ENCODE measurements at regions not wholly inside any gene's neighbourhood (a gene's known extent, or its start where the extent isn't known, plus 50 kb on each side); places are given as distances from the start of the nearest gene placed in this dataset.

- TF ChIP-seq, protein P1, sequence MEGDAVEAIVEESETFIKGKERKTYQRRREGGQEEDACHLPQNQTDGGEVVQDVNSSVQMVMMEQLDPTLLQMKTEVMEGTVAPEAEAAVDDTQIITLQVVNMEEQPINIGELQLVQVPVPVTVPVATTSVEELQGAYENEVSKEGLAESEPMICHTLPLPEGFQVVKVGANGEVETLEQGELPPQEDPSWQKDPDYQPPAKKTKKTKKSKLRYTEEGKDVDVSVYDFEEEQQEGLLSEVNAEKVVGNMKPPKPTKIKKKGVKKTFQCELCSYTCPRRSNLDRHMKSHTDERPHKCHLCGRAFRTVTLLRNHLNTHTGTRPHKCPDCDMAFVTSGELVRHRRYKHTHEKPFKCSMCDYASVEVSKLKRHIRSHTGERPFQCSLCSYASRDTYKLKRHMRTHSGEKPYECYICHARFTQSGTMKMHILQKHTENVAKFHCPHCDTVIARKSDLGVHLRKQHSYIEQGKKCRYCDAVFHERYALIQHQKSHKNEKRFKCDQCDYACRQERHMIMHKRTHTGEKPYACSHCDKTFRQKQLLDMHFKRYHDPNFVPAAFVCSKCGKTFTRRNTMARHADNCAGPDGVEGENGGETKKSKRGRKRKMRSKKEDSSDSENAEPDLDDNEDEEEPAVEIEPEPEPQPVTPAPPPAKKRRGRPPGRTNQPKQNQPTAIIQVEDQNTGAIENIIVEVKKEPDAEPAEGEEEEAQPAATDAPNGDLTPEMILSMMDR (IDR thresholded peaks at IDR 0.05): no peak
- no peak for TF ChIP-seq POLR2A (IDR thresholded peaks at IDR 0.05)
Measured at GRCh38 chr12:98048326-98048725, 467.1 kb upstream of the TMPO start.

Data from Peyer's patch (tissue), 4 donors.